ENCODE measurements at regions not wholly inside any gene's neighbourhood (a gene's known extent, or its start where the extent isn't known, plus 50 kb on each side); places are given as distances from the start of the nearest gene placed in this dataset.

DNA sequence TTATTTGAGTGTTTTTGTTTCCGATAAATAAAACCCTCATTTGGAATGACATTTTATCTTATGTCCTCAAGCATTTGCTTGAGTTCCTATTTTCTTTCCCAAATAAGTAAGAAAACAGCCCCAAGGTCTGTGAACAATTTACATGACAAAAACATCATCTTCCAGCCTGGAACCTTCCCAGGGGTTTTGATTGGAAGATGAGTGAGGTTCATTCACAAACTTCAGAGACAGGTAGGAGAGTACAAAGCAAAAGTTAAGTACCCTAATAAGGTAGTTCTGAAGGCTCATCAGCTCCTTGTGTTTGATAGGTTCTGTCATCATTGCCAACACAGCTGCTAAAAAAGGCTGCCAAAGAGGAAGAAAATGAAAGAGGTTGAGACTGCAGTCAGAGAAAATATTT is 772.8 kb downstream of the CDH8 start:
- TF ChIP-seq POLR2A (IDR thresholded peaks at IDR 0.05; ENCODE audit: low read length), result no peak
- no peak for TF ChIP-seq GATA1 (IDR thresholded peaks at IDR 0.05; ENCODE audit: low read depth, low read length)
